NCI-H146 (cell line): ENCODE measurements at regions not wholly inside any gene's neighbourhood (a gene's known extent, or its start where the extent isn't known, plus 50 kb on each side); places are given as distances from the start of the nearest gene placed in this dataset.
"Not testable (repeated sequence)": the region's sequence is repeated elsewhere in the genome, so short reads cannot be mapped to it uniquely, and the experiment has no call there.

Source experiments
- DNase-seq: peaks from one replicate; lab custom pipeline; 2025; lab: John Stamatoyannopoulos, UW

- DNase-seq = not testable (repeated sequence)
Measured at GRCh38 chr16:88186889-88187870, 195.6 kb upstream of the ZNF469 start.

GRCh38 chr16:88188171-88188895, 194.4 kb upstream of the ZNF469 start:
- DNase-seq = not testable (repeated sequence)

- not testable (repeated sequence) for DNase-seq
Measured at GRCh38 chr16:88190592-88191095, 192.1 kb upstream of the ZNF469 start.

GRCh38 chr16:88191168-88191567, 191.6 kb upstream of the ZNF469 start:
- not testable (repeated sequence) for DNase-seq

GRCh38 chr16:88192601-88193000, 190.2 kb upstream of the ZNF469 start:
- no peak for DNase-seq

- peak; percentile 20 for DNase-seq
Measured at GRCh38 chr16:88193706-88194396, 188.9 kb upstream of the ZNF469 start.

- DNase-seq = no peak
Measured at GRCh38 chr16:88194397-88195268, 188.1 kb upstream of the ZNF469 start.

GRCh38 chr16:88195269-88195705, 187.5 kb upstream of the ZNF469 start:
- no peak for DNase-seq

GRCh38 chr16:88195911-88196465, 186.8 kb upstream of the ZNF469 start:
- DNase-seq = no peak

GRCh38 chr16:88196471-88197400, 186.0 kb upstream of the ZNF469 start:
- no peak for DNase-seq

- DNase-seq = no peak
Measured at GRCh38 chr16:88197481-88198456, 185.0 kb upstream of the ZNF469 start.

- not testable (repeated sequence) for DNase-seq
Measured at GRCh38 chr16:88198457-88199295, 184.1 kb upstream of the ZNF469 start.

- DNase-seq = not testable (repeated sequence)
Measured at GRCh38 chr16:88199296-88200153, 183.2 kb upstream of the ZNF469 start.

GRCh38 chr16:88200154-88200895, 182.4 kb upstream of the ZNF469 start:
- not testable (repeated sequence) for DNase-seq

GRCh38 chr16:88200896-88201185, 181.9 kb upstream of the ZNF469 start:
- DNase-seq = no peak

- not testable (repeated sequence) for DNase-seq
Measured at GRCh38 chr16:88201611-88202010, 181.1 kb upstream of the ZNF469 start.
